ENCODE measurements at regions not wholly inside any gene's neighbourhood (a gene's known extent, or its start where the extent isn't known, plus 50 kb on each side); places are given as distances from the start of the nearest gene placed in this dataset.

DNA sequence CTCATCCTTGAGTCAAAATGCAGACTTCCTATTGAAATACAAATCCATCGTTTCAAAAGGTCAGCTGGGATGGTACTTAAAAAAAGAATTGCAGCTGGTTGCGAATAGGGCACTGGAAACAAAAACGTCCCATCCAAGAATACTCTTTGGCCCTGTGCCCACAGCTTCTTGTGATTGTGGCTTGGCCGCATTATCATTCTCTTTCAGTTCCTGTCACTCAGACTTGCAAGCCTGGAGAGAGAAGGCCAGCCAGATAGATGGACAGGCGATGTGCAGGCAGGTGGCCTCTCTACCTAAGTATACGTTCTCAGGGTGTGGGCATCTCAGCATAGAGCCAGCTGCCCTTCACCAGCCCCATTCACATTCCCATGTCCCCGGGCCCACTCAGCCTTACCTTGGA lies 208.5 kb upstream of the ZNF536 start:
- H3K27me3 ChIP-seq (ENCODE audit: control insufficient read depth, insufficient read depth, low read length): no peaks in the 10 kb centered on the region
- H3K27ac ChIP-seq (ENCODE audit: low read length): no peak overlapping the region
- no peaks in the 10 kb centered on the region for H3K36me3 ChIP-seq (ENCODE audit: control insufficient read depth, insufficient read depth, low read length)
- no peak overlapping the region for H3K4me3 ChIP-seq (ENCODE audit: low read length)
- no CpG with 5 or more reads among the region's 7 CpGs for WGBS (ENCODE audit: insufficient coverage, low lambda C conversion rate)
- no peaks in the 10 kb centered on the region for H3K4me1 ChIP-seq (ENCODE audit: control insufficient read depth, insufficient read depth, low read length)
- DNase-seq: no peak
- H3K9me3 ChIP-seq (ENCODE audit: control insufficient read depth, low read depth, low read length): no peaks in the 10 kb centered on the region

- no peak overlapping the region for H3K27ac ChIP-seq (ENCODE audit: low read length)
- no peaks in the 10 kb centered on the region for H3K27me3 ChIP-seq (ENCODE audit: control insufficient read depth, insufficient read depth, low read length)
- no peaks in the 10 kb centered on the region for H3K36me3 ChIP-seq (ENCODE audit: control insufficient read depth, insufficient read depth, low read length)
- DNase-seq: no peak
- no peaks in the 10 kb centered on the region for H3K4me1 ChIP-seq (ENCODE audit: control insufficient read depth, insufficient read depth, low read length)
- WGBS (ENCODE audit: insufficient coverage, low lambda C conversion rate): no CpG with 5 or more reads among the region's 10 CpGs
- H3K4me3 ChIP-seq (ENCODE audit: low read length): no peak overlapping the region
- H3K9me3 ChIP-seq (ENCODE audit: control insufficient read depth, low read depth, low read length): no peaks in the 10 kb centered on the region
Observed at GRCh38 chr19:30165228-30165813, 206.9 kb upstream of the ZNF536 start.

GRCh38 chr19:30167206-30167868 lies 204.8 kb upstream of the ZNF536 start:
- Histone ChIP-seq H3K27me3 (ENCODE audit: control insufficient read depth, insufficient read depth, low read length) (no peaks in the 10 kb centered on the region), H3K4me1 (ENCODE audit: control insufficient read depth, insufficient read depth, low read length) (no peaks in the 10 kb centered on the region), H3K36me3 (ENCODE audit: control insufficient read depth, insufficient read depth, low read length) (no peaks in the 10 kb centered on the region), H3K27ac (ENCODE audit: low read length) (no peak overlapping the region), H3K4me3 (ENCODE audit: low read length) (no peak overlapping the region), H3K9me3 (ENCODE audit: control insufficient read depth, low read depth, low read length) (no peaks in the 10 kb centered on the region)
- DNase-seq: no peak
- no CpG with 5 or more reads among the region's 14 CpGs for WGBS (ENCODE audit: insufficient coverage, low lambda C conversion rate)

- H3K4me3 ChIP-seq (ENCODE audit: low read length): no peak overlapping the region
- peaks cover 2% of the 10 kb centered on the region for H3K4me1 ChIP-seq (ENCODE audit: control insufficient read depth, insufficient read depth, low read length)
- no CpG with 5 or more reads among the region's 13 CpGs for WGBS (ENCODE audit: insufficient coverage, low lambda C conversion rate)
- no peaks in the 10 kb centered on the region for H3K9me3 ChIP-seq (ENCODE audit: control insufficient read depth, low read depth, low read length)
- no peak overlapping the region for H3K27ac ChIP-seq (ENCODE audit: low read length)
- H3K27me3 ChIP-seq (ENCODE audit: control insufficient read depth, insufficient read depth, low read length): no peaks in the 10 kb centered on the region
- no peak for DNase-seq
- H3K36me3 ChIP-seq (ENCODE audit: control insufficient read depth, insufficient read depth, low read length): no peaks in the 10 kb centered on the region
Observed at GRCh38 chr19:30167976-30168635, 204.1 kb upstream of the ZNF536 start.

DNA sequence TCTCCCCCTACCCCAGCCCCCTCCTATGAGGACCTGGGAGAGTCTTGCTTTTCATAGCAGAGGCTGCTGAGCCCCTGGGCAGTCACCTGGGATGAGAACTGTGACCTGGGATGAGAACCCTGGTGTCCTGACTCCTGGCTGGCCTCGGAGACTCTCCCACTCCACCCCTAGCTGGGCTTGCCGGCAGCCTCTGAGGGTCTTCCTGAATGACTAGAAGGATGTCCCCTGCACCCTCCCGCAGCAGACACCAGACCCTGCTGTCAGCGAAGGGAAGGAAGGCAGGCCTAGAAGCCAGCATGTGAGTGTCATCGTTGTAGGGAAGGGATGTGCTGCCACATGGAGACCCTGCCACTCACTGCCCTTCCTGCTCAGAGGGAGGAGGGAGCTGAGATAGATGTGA lies 203.4 kb upstream of the ZNF536 start:
- DNase-seq: no peak
- H3K4me3 ChIP-seq (ENCODE audit: low read length): no peak overlapping the region
- peaks cover 3% of the 10 kb centered on the region for H3K4me1 ChIP-seq (ENCODE audit: control insufficient read depth, insufficient read depth, low read length)
- no CpG with 5 or more reads among the region's 5 CpGs for WGBS (ENCODE audit: insufficient coverage, low lambda C conversion rate)
- H3K27ac ChIP-seq (ENCODE audit: low read length): no peak overlapping the region
- H3K36me3 ChIP-seq (ENCODE audit: control insufficient read depth, insufficient read depth, low read length): no peaks in the 10 kb centered on the region
- H3K27me3 ChIP-seq (ENCODE audit: control insufficient read depth, insufficient read depth, low read length): no peaks in the 10 kb centered on the region
- no peaks in the 10 kb centered on the region for H3K9me3 ChIP-seq (ENCODE audit: control insufficient read depth, low read depth, low read length)

DNA sequence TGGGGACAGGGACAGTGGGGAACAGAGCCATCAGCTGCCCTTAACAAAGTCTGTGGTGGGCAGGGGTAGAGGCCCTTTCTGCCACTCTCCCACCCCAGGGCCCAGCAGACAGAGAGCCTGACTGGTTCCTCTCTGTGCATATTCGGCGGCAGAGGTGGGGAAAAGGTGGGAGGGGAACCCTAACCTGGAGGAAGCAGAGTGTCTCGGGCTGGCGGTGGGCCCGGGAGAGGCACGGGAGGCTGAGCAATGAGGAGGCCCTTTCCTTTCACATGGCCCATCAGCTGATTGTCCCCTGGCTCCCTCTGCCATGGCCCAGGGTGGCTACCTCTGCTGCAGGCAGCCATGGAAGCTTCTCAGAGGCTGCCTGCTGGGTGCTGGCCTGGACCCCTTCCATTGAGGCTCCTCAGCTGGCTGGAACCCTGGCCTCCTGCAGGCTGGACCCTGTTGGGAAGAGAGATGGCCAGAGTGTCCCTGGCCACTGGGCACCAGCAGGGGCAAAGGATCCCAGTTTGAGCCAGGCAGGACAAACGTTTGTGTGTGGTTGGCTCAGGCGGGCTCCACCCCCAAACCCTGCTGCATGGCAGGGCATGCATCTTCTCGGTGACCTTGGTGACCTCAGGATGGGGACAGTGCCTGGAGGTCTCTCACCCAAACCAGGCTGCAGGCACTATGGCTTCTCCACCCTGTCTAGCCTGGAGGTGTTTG lies 202.8 kb upstream of the ZNF536 start:
- no peak overlapping the region for H3K27ac ChIP-seq (ENCODE audit: low read length)
- WGBS (ENCODE audit: insufficient coverage, low lambda C conversion rate): no CpG with 5 or more reads among the region's 9 CpGs
- no peak overlapping the region for H3K4me3 ChIP-seq (ENCODE audit: low read length)
- DNase-seq: no peak
- H3K36me3 ChIP-seq (ENCODE audit: control insufficient read depth, insufficient read depth, low read length): no peaks in the 10 kb centered on the region
- H3K27me3 ChIP-seq (ENCODE audit: control insufficient read depth, insufficient read depth, low read length): no peaks in the 10 kb centered on the region
- H3K4me1 ChIP-seq (ENCODE audit: control insufficient read depth, insufficient read depth, low read length): peaks cover 3% of the 10 kb centered on the region
- H3K9me3 ChIP-seq (ENCODE audit: control insufficient read depth, low read depth, low read length): no peaks in the 10 kb centered on the region

GRCh38 chr19:30170081-30170480 lies 202.1 kb upstream of the ZNF536 start:
- H3K4me3 ChIP-seq (ENCODE audit: low read length): no peak overlapping the region
- 100% methylated on average over 3 of the region's 7 CpGs for WGBS (ENCODE audit: insufficient coverage, low lambda C conversion rate)
- no peaks in the 10 kb centered on the region for H3K9me3 ChIP-seq (ENCODE audit: control insufficient read depth, low read depth, low read length)
- H3K27me3 ChIP-seq (ENCODE audit: control insufficient read depth, insufficient read depth, low read length): no peaks in the 10 kb centered on the region
- peaks cover 3% of the 10 kb centered on the region for H3K4me1 ChIP-seq (ENCODE audit: control insufficient read depth, insufficient read depth, low read length)
- no peak for DNase-seq
- H3K27ac ChIP-seq (ENCODE audit: low read length): no peak overlapping the region
- no peaks in the 10 kb centered on the region for H3K36me3 ChIP-seq (ENCODE audit: control insufficient read depth, insufficient read depth, low read length)

DNA sequence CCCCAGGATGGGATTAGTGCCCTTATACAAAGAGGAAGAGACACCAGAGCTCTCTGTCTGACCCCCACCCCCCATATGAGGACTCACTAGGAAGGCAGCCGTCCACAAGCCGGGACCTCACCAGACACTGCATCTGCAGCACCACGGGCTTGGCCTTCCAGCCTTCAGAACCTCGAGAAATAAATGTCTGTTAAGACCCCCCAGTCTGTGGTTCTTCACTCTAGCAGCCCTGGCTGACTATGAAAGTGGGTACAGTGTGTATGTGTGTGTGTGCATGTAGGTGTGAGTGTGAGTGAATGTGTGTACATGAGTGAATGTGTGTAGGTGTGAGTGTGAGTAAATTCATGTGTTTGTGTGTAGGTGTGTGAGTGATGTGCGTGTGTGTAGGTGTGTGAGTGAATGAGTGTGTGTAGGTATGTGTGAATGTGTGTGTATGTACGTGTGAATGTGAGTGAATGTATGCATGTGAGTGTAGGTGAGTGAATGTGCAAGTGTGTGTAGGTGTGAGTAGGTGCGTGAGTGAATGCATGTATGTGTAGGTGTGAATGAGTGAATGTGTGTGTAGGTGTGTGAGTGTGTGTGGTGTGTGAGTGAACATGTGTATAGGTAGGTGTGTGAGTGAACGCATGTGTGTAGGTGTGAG lies 201.6 kb upstream of the ZNF536 start:
- no peaks in the 10 kb centered on the region for H3K27me3 ChIP-seq (ENCODE audit: control insufficient read depth, insufficient read depth, low read length)
- 97% methylated on average over 4 of the region's 8 CpGs for WGBS (ENCODE audit: insufficient coverage, low lambda C conversion rate)
- no peaks in the 10 kb centered on the region for H3K36me3 ChIP-seq (ENCODE audit: control insufficient read depth, insufficient read depth, low read length)

DNA sequence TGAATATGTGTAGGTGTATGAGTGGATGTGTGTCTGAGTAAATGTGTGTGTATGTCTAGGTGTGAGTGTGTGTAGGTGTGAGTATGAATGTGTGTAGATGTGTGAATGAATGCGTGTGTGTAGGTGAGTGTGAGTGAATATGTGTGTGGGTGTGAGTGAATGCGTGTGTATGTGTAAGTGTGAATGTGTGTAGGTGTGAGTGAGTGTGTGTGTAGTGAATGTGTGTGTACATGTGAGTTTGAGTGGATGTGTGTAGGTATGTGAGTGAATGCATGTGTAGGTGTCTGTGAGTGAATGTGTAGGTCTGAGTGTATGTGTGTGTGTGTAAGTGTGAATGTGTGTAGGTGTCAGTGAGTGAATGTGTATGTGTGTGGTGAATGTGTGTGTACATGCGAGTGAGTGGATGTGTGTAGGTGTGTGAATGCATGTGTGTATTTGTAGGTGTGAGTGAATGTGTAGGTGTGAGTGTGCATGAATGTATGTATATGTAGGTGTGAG lies 201.0 kb upstream of the ZNF536 start:
- 100% methylated on average over 2 of the region's 3 CpGs for WGBS (ENCODE audit: insufficient coverage, low lambda C conversion rate)
- DNase-seq: no peak
- Histone ChIP-seq H3K27ac (ENCODE audit: low read length) (no peak overlapping the region), H3K36me3 (ENCODE audit: control insufficient read depth, insufficient read depth, low read length) (no peaks in the 10 kb centered on the region), H3K9me3 (ENCODE audit: control insufficient read depth, low read depth, low read length) (no peaks in the 10 kb centered on the region), H3K4me3 (ENCODE audit: low read length) (no peak overlapping the region), H3K4me1 (ENCODE audit: control insufficient read depth, insufficient read depth, low read length) (peaks cover 3% of the 10 kb centered on the region), H3K27me3 (ENCODE audit: control insufficient read depth, insufficient read depth, low read length) (no peaks in the 10 kb centered on the region)

More for the DNA sequence above, 201.6 kb upstream of the ZNF536 start:
- Histone ChIP-seq H3K27ac (ENCODE audit: low read length) (no peak overlapping the region), H3K4me1 (ENCODE audit: control insufficient read depth, insufficient read depth, low read length) (peaks cover 3% of the 10 kb centered on the region), H3K4me3 (ENCODE audit: low read length) (no peak overlapping the region), H3K9me3 (ENCODE audit: control insufficient read depth, low read depth, low read length) (no peaks in the 10 kb centered on the region)
- no peak for DNase-seq
